GM19467 (cell line): ENCODE measurements at regions not wholly inside any gene's neighbourhood (a gene's known extent, or its start where the extent isn't known, plus 50 kb on each side); places are given as distances from the start of the nearest gene placed in this dataset.
"Not testable (repeated sequence)": the region's sequence is repeated elsewhere in the genome, so short reads cannot be mapped to it uniquely, and the experiment has no call there.

Experiments used
- ATAC-seq: cut with Tn5 transposase; IDR thresholded peaks from one replicate; pipeline ENCODE4 v1.9.1; 2021; ENCODE audit warnings: mild to moderate bottlenecking, moderate library complexity; ENCODE audit not compliant: unreplicated experiment

DNA sequence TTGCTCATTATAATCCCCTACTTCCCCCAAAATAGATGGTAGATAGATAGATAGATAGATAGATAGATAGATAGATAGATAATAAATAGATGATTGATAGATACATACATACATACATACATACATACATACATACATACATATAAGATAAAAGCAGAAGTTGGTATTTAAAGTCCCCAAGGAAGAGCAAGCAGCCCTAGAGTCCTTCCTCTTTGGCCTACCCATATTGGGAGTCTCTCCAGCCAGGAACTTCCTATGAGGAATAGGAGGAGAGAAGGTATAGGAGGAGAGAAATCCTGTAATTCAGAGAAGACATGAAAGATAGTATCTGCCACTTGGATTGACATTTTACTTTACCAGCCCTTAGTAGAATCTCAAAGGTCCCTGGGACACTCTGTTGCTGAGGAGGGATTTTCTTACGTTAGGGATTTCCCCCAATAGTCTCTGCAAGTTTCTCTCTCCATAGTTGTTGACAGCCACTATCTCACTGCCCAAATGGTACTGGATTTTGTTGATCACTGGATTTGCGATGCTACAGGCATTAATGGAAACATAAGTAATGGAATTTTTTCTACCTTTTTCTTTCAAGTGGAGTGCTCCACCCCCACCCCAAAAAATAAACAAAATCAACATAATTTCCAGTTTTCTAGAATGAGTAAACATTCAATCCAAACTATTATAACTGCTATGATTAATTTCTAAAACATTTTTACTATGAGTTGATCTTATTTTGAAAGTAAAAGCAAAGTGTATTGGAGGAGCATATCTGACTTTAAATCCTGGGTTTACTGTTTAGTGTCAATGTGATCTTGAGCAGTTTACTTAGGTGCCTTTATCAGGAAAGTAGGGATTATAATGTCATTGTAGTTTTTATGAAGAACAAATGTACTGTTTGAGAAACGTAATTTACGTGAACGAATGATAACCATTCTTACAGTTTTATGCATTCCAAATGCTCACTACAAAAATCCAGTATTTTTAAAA is 93.2 kb upstream of the TNFSF4 start:
- ATAC-seq: no peak

- no peak for ATAC-seq
These were observed 94.4 kb upstream of the TNFSF4 start for GRCh38 chr1:173301507-173301906.

DNA sequence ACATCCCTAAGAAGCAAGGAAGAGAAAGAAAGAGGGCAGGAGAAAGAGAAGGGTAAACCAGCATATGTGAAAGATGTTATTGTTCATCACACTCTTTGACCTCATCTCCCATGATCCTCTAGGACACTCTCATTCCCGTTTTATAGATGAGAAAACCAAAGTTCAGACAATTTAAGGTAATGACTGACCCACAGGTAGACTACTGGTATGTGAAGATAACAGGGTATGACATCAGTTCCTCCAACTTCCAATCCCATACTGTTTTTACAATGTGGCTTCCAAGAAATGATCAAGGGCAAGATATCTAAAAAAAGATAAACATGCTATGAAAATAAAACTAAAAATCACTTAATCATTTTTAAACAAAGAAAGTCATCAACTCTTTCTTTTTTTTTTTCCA is 95.2 kb upstream of the TNFSF4 start:
- ATAC-seq: no peak

DNA sequence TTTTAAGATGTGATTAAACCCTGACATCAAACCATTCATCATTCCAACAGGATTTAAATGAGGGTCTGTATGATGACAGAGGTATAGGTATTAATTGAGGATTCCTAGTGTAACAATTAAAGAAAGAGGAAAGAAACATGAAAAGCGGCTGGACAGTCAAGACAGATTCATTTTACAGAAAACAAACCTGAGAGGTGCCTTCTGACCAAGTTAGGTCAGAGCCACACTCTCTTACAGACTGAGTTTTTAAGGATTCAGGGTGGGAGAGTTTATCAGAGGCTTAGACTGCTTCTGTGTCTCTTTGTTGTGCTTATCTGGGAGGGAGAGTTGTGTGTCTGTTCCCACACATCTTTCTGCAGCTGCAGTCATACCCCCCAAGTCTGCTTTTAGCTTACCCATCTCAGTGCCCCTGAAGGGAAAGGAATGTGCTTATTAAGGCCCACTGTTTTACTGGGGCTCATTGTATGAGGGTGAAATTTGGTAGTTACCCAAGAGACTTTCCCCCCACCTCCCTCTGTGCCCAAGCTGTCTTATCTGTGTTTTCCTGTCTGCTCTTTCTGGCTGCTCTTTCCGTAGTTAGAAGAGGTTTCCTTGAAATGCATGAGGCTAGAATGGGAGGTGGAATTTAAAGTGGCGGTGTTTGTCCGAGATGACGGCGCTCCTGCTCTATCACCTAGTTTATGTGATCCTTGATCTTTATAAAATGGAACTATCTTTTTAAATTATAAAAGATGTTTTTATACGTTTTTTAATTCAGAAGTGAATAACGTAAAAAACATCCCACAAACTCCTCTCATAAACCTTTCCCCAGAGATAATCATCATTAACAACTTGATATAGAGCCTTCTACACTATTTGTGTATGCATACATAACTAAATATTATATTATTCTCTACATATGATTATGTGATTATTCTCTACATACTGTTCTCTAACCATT is 96.0 kb upstream of the TNFSF4 start:
- no peak for ATAC-seq

- ATAC-seq: no peak
These were observed 96.9 kb upstream of the TNFSF4 start for GRCh38 chr1:173303984-173304383.

DNA sequence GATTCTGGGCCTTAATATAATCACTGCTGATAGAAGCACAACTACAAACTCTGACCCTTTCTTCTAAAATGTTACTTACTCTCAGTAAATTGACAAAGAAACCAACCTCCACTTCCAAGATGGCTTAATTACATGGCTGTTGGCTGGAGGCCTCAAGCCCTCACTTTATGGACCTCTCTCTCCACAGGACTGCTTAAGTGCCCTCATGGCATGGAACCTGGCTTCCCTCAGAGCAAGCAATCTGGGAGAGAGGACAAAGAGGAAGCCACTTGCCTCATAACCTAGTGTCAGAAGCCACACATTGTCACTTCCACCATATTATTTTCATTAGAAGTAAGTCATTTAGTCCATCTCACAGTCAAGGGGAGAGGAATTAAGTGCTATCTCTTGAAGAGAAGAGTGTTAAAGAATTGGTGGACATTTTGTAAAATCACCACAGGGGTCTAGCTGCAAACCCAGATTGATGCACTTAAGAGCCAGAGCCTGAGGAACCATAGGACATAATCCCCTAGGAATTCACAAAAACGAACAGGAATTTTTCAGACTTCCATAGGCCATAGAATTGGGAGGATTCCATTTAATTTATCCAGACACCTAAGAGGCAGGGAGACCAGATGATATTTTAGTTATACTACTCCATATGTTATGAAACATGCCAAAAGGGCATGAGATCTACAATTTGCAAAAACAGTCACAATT is 97.5 kb upstream of the TNFSF4 start:
- ATAC-seq: no peak

DNA sequence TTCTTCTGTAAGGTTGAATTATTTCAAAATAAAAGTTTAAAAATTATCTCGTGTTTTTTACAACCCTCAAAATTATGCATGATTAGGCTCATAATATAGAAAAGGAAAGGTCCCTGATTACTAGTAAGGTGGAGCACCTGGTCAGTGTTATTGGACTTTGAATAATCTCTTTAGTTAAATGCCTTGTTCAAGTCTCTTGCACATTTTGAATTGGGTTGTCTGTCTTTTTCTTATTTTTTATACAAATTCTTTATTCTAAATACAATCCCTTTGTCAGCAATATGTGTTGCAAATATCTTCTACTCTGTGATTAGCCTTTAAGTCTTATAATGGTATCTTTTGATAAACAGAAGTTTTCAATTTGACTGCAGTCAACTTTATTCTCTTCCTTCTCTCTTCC is 100.7 kb upstream of the TNFSF4 start:
- no peak for ATAC-seq

DNA sequence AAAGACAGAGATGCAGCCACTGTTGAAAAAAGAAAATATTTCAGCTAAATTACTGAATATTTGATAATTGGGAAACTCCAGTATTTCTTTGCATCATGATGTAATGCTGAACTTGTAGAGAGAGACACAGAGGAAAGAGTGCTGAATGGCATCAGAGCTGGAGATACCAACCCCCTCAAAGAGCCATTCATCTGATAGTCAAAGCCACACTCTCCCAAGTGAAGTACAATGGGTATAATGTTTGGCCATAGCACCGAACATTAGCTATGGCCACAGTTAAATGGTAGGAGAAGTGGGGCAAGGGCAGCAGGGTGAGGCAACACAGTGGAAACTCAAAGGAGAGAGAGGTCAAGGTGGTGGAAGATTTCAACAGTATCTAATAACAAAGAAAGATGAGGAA is 107.5 kb upstream of the TNFSF4 start:
- ATAC-seq: no peak

DNA sequence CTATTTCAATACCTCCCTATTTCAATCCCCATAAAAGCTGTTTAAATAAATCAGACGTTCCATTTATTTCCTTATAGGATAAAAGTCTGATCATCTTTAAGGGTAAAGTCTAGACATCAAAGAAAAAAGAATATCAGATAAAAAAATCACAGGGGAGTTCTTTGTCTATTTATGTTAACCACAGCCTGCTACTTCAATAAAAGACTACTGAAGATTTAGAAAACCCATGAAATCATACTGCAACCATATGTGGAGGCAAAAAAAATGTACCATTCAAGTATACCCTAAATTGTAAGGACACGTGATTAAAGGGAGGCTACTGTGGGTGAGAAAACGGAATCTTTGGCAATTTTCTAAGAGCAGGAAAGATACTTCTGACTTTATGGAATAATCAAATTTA is 108.2 kb upstream of the TNFSF4 start:
- ATAC-seq: no peak

DNA sequence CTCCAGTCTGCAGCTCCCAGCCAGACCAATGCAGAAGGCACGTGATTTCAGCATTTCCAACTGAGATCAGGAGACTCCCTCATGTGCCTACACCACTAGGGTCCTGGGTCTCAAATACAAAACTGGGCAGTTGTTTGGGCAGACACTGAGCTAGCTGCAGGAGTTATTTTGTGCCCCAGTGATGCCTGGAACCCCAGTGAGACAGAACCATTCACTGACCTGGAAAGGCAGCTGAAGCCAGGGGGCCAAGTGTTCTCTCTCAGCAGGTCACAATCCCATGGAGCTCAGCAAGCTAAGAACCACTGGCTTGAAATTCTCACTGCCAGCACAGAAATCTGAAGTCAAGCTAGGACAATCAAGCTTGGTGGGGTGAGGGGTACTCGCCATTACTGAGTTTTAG is 111.7 kb upstream of the TNFSF4 start:
- no peak for ATAC-seq

- not testable (repeated sequence) for ATAC-seq
These were observed 117.2 kb upstream of the TNFSF4 start for GRCh38 chr1:173324352-173324751.

DNA sequence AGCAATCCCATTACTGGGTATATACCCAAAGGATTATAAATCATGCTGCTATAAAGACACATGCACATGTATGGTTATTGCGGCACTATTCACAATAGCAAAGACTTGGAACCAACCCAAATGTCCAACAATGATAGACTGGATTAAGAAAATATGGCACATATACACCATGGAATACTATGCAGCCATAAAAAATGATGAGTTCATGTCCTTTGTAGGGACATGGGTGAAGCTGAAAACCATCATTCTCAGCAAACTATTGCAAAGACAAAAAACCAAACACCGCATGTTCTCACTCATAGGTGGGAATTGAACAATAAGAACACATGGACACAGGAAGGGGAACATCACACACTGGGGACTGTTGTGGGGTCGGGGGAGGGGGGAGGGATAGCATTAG is 120.9 kb upstream of the TNFSF4 start:
- ATAC-seq: not testable (repeated sequence)

- no peak for ATAC-seq
These were observed 121.8 kb upstream of the TNFSF4 start for GRCh38 chr1:173328961-173329360.

- no peak for ATAC-seq
These were observed 122.6 kb upstream of the TNFSF4 start for GRCh38 chr1:173329726-173330125.

GRCh38 chr1:173330149-173330951 is 123.2 kb upstream of the TNFSF4 start:
- ATAC-seq: no peak

DNA sequence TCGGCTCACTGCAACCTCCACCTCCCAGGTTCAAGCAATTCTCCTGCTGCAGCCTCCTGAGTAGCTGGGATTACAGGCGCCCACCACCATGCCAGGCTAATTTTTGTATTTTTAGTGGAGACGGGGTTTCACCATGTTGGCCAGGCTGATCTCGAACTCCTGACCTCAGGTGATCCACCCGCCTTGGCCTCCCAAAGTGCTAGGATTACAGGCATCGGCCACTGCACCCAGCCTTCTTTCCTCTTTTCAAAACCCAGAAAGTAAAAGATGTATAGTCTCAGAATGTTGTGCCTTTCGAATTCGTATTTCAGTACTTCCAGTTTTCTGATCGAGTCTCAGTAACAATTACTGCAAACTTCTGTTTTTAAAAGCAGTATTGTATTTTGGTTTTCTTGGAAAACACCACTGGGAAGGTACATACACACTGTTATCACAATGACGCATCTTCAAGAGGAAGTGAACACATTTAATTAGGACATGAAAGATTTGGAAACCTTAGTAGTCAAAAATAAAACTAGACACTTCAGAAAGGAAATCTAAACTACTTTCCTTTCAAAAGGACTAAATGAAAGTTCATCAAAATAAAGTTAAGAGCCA is 123.9 kb upstream of the TNFSF4 start:
- ATAC-seq: not testable (repeated sequence)

GRCh38 chr1:173332026-173332425 is 124.9 kb upstream of the TNFSF4 start:
- ATAC-seq: no peak

GRCh38 chr1:173333581-173333980 is 126.5 kb upstream of the TNFSF4 start:
- ATAC-seq: peak; percentile 61

- ATAC-seq: no peak
These were observed 130.0 kb upstream of the TNFSF4 start for GRCh38 chr1:173337126-173337525.

DNA sequence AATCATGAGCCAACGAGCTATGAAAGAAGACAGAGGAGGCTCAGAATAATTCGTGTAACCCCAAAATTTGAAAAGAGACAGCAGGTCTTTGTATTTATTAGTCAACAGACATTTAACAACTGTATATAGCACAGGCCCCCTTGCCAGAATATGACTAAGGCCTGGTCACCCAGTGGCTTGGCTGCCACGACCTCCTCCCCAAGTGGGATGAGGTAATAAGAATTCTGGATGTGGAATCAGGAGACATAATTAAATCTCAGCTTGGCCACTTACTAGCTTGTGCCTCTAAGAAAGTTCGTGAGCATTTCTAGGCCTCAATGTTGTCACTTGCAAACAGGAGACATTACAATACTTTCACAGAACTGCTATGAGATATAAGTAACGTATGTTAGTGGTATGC is 134.2 kb upstream of the TNFSF4 start:
- no peak for ATAC-seq
